ENCODE measurements at regions not wholly inside any gene's neighbourhood (a gene's known extent, or its start where the extent isn't known, plus 50 kb on each side); places are given as distances from the start of the nearest gene placed in this dataset.

GRCh38 chr7:12475362-12476063, 71.8 kb upstream of the VWDE start:
- TF ChIP-seq SUZ12 (IDR thresholded peaks at IDR 0.05; ENCODE audit: extremely low read depth, insufficient read depth, insufficient read length) = no peak
- TF ChIP-seq YY1 (IDR thresholded peaks at IDR 0.05; ENCODE audit: insufficient read depth, insufficient read length) = no peak
- no peak for TF ChIP-seq ZNF274 (IDR thresholded peaks at IDR 0.05; ENCODE audit: low read depth, low read length)
